ENCODE measurements at regions not wholly inside any gene's neighbourhood (a gene's known extent, or its start where the extent isn't known, plus 50 kb on each side); places are given as distances from the start of the nearest gene placed in this dataset.

DNA sequence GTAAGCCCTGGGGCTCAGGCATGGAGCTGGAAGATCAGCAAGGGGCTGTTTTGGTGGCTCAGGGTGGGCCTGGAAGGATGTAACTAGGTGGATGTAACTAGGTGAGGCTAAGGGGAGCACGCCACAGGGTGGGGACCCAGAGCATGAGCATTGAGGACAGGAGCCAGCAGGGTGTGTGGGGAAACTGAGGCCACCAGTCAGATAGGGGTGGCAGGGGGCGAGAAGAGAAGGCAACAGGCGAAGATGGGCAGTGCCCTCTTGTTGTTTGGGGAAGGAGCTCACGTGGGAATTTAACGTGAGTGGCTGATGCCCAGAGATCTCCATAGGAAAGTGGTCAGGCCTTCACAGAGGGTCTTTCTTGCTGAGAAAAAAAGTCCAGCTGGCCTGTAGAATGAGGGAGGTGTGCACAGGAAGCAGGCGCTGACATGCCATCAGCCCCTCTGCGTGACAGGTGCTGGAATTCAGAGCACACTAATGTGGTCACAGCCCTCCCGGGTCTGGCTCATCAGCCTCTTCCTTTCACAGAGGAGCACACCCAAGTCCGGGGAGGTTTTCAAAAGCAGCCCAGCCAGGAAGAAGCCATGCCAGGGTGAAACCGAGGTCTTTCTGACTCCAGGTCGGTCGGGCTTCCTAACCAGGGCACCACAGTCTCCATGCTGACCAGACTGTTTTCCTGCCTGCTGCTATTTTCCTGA is 54.6 kb upstream of the PAX6 start:
- TF ChIP-seq, protein P1, sequence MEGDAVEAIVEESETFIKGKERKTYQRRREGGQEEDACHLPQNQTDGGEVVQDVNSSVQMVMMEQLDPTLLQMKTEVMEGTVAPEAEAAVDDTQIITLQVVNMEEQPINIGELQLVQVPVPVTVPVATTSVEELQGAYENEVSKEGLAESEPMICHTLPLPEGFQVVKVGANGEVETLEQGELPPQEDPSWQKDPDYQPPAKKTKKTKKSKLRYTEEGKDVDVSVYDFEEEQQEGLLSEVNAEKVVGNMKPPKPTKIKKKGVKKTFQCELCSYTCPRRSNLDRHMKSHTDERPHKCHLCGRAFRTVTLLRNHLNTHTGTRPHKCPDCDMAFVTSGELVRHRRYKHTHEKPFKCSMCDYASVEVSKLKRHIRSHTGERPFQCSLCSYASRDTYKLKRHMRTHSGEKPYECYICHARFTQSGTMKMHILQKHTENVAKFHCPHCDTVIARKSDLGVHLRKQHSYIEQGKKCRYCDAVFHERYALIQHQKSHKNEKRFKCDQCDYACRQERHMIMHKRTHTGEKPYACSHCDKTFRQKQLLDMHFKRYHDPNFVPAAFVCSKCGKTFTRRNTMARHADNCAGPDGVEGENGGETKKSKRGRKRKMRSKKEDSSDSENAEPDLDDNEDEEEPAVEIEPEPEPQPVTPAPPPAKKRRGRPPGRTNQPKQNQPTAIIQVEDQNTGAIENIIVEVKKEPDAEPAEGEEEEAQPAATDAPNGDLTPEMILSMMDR (IDR thresholded peaks at IDR 0.05; ENCODE audit: control extremely low read depth in 1 of 3, insufficient read depth in 1 of 3, low read depth in 1 of 3, low read length in 3 of 3): no peak
- TF ChIP-seq RNF2 (IDR thresholded peaks at IDR 0.05; ENCODE audit: borderline replicate concordance, low read depth, low read length, missing control alignments, poor library complexity, severe bottlenecking) (no peak), TEAD4 (IDR thresholded peaks at IDR 0.05; ENCODE audit: low read depth, low read length) (no peak), CHD2 (IDR thresholded peaks at IDR 0.05; ENCODE audit: low read length) (no peak)

Data from H1 (cell line).